IMR-90 (cell line): ENCODE measurements at regions not wholly inside any gene's neighbourhood (a gene's known extent, or its start where the extent isn't known, plus 50 kb on each side); places are given as distances from the start of the nearest gene placed in this dataset.
A peak's percentile ranks its signal among the peaks of the same experiment; 100 is the strongest.
"Not testable (repeated sequence)": the region's sequence is repeated elsewhere in the genome, so short reads cannot be mapped to it uniquely, and the experiment has no call there.

Source experiments
- ATAC-seq: fragments of 200-7000 bp; cut with Tn5 transposase; 2 replicates; pipeline ENCODE4 v1.9.1; 2020; ENCODE audit warnings: low read depth, mild to moderate bottlenecking, moderate library complexity
- BruUV-seq: library from RNA; stranded (reverse); fragments of 400-500 nt; replicated peaks from 2 replicates; lab custom pipeline; 2021; lab: Mats Ljungman, UMichigan
- CTCF ChIA-PET: fragments of 300-600 bp; formaldehyde crosslinking; extraction: SDS; loops from one replicate; lab custom pipeline; 2021; ENCODE audit warnings: antibody characterized with exemption; lab: Yijun Ruan, JAX
- POLR2A ChIA-PET: fragments of 300-600 bp; sonication (Branson Sonifier 250); formaldehyde crosslinking; loops from one replicate; lab custom pipeline; 2022; ENCODE audit warnings: antibody characterized with exemption; ENCODE audit not compliant: unreplicated experiment; lab: Charles Lee
- DNase-seq: peaks from one replicate; pipeline ENCODE4 v3.0.0; 2013
- H2AFZ ChIP-seq: replicated peaks from 2 replicates; pipeline ENCODE3; 2013; ENCODE audit warnings: low read length, mild to moderate bottlenecking; ENCODE audit not compliant: poor library complexity
- H2AK5ac ChIP-seq: 2 replicates; pipeline ENCODE4 v1.6.1; 2013; ENCODE audit warnings: low read depth, low read length, inconsistent platforms
- H2AK9ac ChIP-seq: replicated peaks from 2 replicates; pipeline ENCODE3; 2013; ENCODE audit warnings: mild to moderate bottlenecking, low read depth, low read length, moderate library complexity; ENCODE audit not compliant: poor library complexity
- H2BK120ac ChIP-seq: 2 replicates; pipeline ENCODE4 v1.6.1; 2013; ENCODE audit warnings: low read depth, low read length, inconsistent platforms
- H2BK15ac ChIP-seq: 3 replicates; pipeline ENCODE4 v1.6.1; 2013; ENCODE audit warnings: low read depth, low read length, inconsistent platforms
- H2BK20ac ChIP-seq: 2 replicates; pipeline ENCODE4 v1.6.1; 2013; ENCODE audit warnings: low read depth, mild to moderate bottlenecking, inconsistent platforms, low read length, moderate library complexity
- H2BK5ac ChIP-seq: 2 replicates; pipeline ENCODE4 v1.6.1; 2013; ENCODE audit warnings: mild to moderate bottlenecking, low read depth, low read length, inconsistent platforms; ENCODE audit not compliant: poor library complexity, severe bottlenecking
- H3K14ac ChIP-seq: replicated peaks from 2 replicates; pipeline ENCODE4 v1.6.1; 2013; ENCODE audit warnings: low read depth, low read length, inconsistent platforms
- H3K18ac ChIP-seq: 2 replicates; pipeline ENCODE4 v1.6.1; 2013; ENCODE audit warnings: low read depth, low read length, control low read depth
- H3K23ac ChIP-seq: 2 replicates; pipeline ENCODE4 v1.6.1; 2013; ENCODE audit warnings: low read depth, low read length, inconsistent platforms
- H3K27ac ChIP-seq: 2 replicates; pipeline ENCODE4 v1.5.1; 2013; ENCODE audit warnings: mild to moderate bottlenecking, control low read depth, low read length; ENCODE audit not compliant: insufficient read depth
- H3K27me3 ChIP-seq: 2 replicates; pipeline ENCODE4 v1.6.1; 2013; ENCODE audit warnings: low read length; ENCODE audit not compliant: control insufficient read depth, insufficient read depth
- H3K36me3 ChIP-seq: 2 replicates; pipeline ENCODE4 v1.6.1; 2013; ENCODE audit warnings: low read length, mixed read lengths; ENCODE audit not compliant: control insufficient read depth, insufficient read depth
- H3K4ac ChIP-seq: 2 replicates; pipeline ENCODE4 v1.6.1; 2013; ENCODE audit warnings: low read depth, low read length, inconsistent platforms
- H3K4me1 ChIP-seq: 2 replicates; pipeline ENCODE4 v1.6.1; 2013; ENCODE audit warnings: low read length, mixed read lengths; ENCODE audit not compliant: control insufficient read depth, insufficient read depth
- H3K4me2 ChIP-seq: 2 replicates; pipeline ENCODE4 v1.6.1; 2013; ENCODE audit warnings: low read depth, mild to moderate bottlenecking, control low read depth, low read length, moderate library complexity
- H3K4me3 ChIP-seq: 2 replicates; pipeline ENCODE4 v1.5.1; 2013; ENCODE audit warnings: low read depth, mild to moderate bottlenecking, control low read depth, low read length, moderate library complexity; ENCODE audit not compliant: insufficient read depth
- H3K56ac ChIP-seq: 2 replicates; pipeline ENCODE4 v1.6.1; 2013; ENCODE audit warnings: low read length, inconsistent platforms; ENCODE audit not compliant: insufficient read depth; ENCODE audit errors: extremely low read depth
- H3K79me1 ChIP-seq, 2 experiments: 2 replicates each; pipeline ENCODE4 v1.6.1; 2013; ENCODE audit warnings: low read length in 2 of 2, inconsistent platforms in 1 of 2, low read depth in 1 of 2
- H3K9ac ChIP-seq: 2 replicates; pipeline ENCODE4 v1.6.1; 2013; ENCODE audit warnings: low read depth, low read length, control low read depth
- H3K9me1 ChIP-seq: 2 replicates; pipeline ENCODE4 v1.6.1; 2013; ENCODE audit warnings: low read length, inconsistent platforms; ENCODE audit not compliant: insufficient read depth
- H3K9me3 ChIP-seq: 2 replicates; pipeline ENCODE4 v1.6.1; 2013; ENCODE audit warnings: low read length; ENCODE audit not compliant: control insufficient read depth, insufficient read depth
- H4K20me1 ChIP-seq: 2 replicates; pipeline ENCODE4 v1.6.1; 2013; ENCODE audit warnings: low read length, inconsistent platforms; ENCODE audit not compliant: insufficient read depth
- H4K5ac ChIP-seq: 2 replicates; pipeline ENCODE4 v1.6.1; 2013; ENCODE audit warnings: mild to moderate bottlenecking, low read depth, low read length, control low read depth
- H4K8ac ChIP-seq, 2 experiments: 2 replicates each; pipeline ENCODE4 v1.6.1; 2013; ENCODE audit warnings: low read depth in 2 of 2, low read length in 2 of 2, control low read depth in 1 of 2, inconsistent platforms in 1 of 2
- H4K91ac ChIP-seq: 2 replicates; pipeline ENCODE4 v1.6.1; 2013; ENCODE audit warnings: low read depth, low read length, inconsistent platforms; ENCODE audit not compliant: insufficient read depth
- WGBS, 2 experiments: methylation state at CpG; one replicate each; pipeline versions ENCODE4 v1.1.5 to v1.1.7; 2013; ENCODE audit warnings: missing lambda C conversion rate in 2 of 2; ENCODE audit not compliant: insufficient read length in 1 of 2; ENCODE audit errors: extremely low coverage in 2 of 2; 5-methylcytosine and 5-hydroxymethylcytosine counted together
- dilution Hi-C: fragments of 300-500 bp; cut with HindIII; formaldehyde crosslinking; loops from one replicate; pipeline ENCODE4 v1.14.3; 2018; ENCODE audit warnings: low sequenced_read_pairs; ENCODE audit not compliant: unreplicated experiment
- in situ Hi-C: fragments of 300-500 bp; cut with MboI; formaldehyde crosslinking; loops from 3 replicates; pipeline ENCODE4 v1.14.3; 2019; ENCODE audit warnings: low sequenced_read_pairs, inconsistent platforms, mixed read lengths
- intact Hi-C: fragments of 100-400 bp; cut with micrococcal nuclease; formaldehyde crosslinking; loops from 2 replicates; pipeline ENCODE4 v1.10.0; 2022

DNA sequence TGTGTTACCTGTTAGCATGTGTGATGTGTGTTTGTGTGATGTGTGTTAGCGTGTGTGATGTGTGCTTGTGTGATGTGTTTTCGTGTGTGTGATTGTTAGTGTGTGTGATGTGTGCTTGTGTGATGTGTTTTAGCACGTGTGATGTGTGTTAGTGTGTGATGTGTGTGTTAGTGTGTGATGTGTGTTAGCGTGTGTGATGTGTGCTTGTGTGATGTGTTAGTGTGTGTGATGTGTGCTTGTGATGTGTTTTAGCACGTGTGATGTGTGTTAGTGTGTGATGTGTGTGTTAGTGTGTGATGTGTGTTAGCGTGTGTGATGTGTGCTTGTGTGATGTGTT lies 68.4 kb upstream of the CFAP46 start:
- H2BK120ac ChIP-seq, H2BK20ac ChIP-seq, H2BK15ac ChIP-seq, H3K4me3 ChIP-seq, intact Hi-C loops, BruUV-seq, H4K20me1 ChIP-seq, H3K4me1 ChIP-seq, H2AK5ac ChIP-seq, H3K4me2 ChIP-seq, H4K8ac ChIP-seq, H3K4ac ChIP-seq, H3K9ac ChIP-seq, H3K27ac ChIP-seq, H3K18ac ChIP-seq, CTCF ChIA-PET, H3K14ac ChIP-seq, H4K5ac ChIP-seq, H3K56ac ChIP-seq, H3K9me1 ChIP-seq, in situ Hi-C loops, H3K79me1 ChIP-seq, H2AK9ac ChIP-seq, H4K91ac ChIP-seq, POLR2A ChIA-PET, DNase-seq, H3K36me3 ChIP-seq, H3K23ac ChIP-seq, dilution Hi-C loops, ATAC-seq, H2AFZ ChIP-seq, H3K27me3 ChIP-seq: not testable (repeated sequence)
- peaks cover 17% of the 10 kb centered on the region for H3K9me3 ChIP-seq
- 70 to 100% methylated on average over 2 to 4 of the region's 6 CpGs for WGBS, 2 experiments
- H2BK5ac ChIP-seq: peak overlapping the region; percentile 62
